NCI-H2227 (cell line): ENCODE measurements at regions not wholly inside any gene's neighbourhood (a gene's known extent, or its start where the extent isn't known, plus 50 kb on each side); places are given as distances from the start of the nearest gene placed in this dataset.
A peak's percentile ranks its signal among the peaks of the same experiment; 100 is the strongest.

Experiments used
- DNase-seq: peaks from one replicate; lab custom pipeline; 2025; ENCODE audit not compliant: unreplicated experiment; lab: John Stamatoyannopoulos, UW

GRCh38 chr10:100612601-100613595 lies 77.2 kb downstream of the HIF1AN start:
- no peak for DNase-seq

GRCh38 chr10:100613846-100614245 lies 78.1 kb downstream of the HIF1AN start:
- DNase-seq = no peak

- DNase-seq = no peak
Measured at GRCh38 chr10:100614429-100615095, 78.8 kb downstream of the HIF1AN start.

GRCh38 chr10:100615241-100615640 lies 79.5 kb downstream of the HIF1AN start:
- DNase-seq = no peak

- DNase-seq = no peak
Measured at GRCh38 chr10:100615908-100616307, 80.2 kb downstream of the HIF1AN start.

GRCh38 chr10:100618091-100618615 lies 82.4 kb downstream of the HIF1AN start:
- DNase-seq = no peak

GRCh38 chr10:100618632-100619255 lies 83.0 kb downstream of the HIF1AN start:
- no peak for DNase-seq

- DNase-seq = no peak
Measured at GRCh38 chr10:100620087-100620835, 84.5 kb downstream of the HIF1AN start.

- DNase-seq = peak; percentile 38
Measured at GRCh38 chr10:100621360-100622205, 85.8 kb downstream of the HIF1AN start.

GRCh38 chr10:100622946-100623345 lies 87.2 kb downstream of the HIF1AN start:
- DNase-seq = no peak

GRCh38 chr10:100623521-100624230 lies 87.9 kb downstream of the HIF1AN start:
- DNase-seq = no peak

- DNase-seq = no peak
Measured at GRCh38 chr10:100624298-100624697, 88.6 kb downstream of the HIF1AN start.

- DNase-seq = no peak
Measured at GRCh38 chr10:100625816-100626215, 90.1 kb downstream of the HIF1AN start.

GRCh38 chr10:100628061-100628460 lies 92.3 kb downstream of the HIF1AN start:
- no peak for DNase-seq

- no peak for DNase-seq
Measured at GRCh38 chr10:100631192-100631591, 95.4 kb downstream of the HIF1AN start.

- DNase-seq = no peak
Measured at GRCh38 chr10:100632027-100632426, 96.3 kb downstream of the HIF1AN start.

GRCh38 chr10:100634034-100634433 lies 98.3 kb downstream of the HIF1AN start:
- no peak for DNase-seq

GRCh38 chr10:100636848-100637553 lies 101.3 kb downstream of the HIF1AN start:
- DNase-seq = no peak

- peak; percentile 18 for DNase-seq
Measured at GRCh38 chr10:100637785-100638184, 102.0 kb downstream of the HIF1AN start.
